ENCODE measurements at regions not wholly inside any gene's neighbourhood (a gene's known extent, or its start where the extent isn't known, plus 50 kb on each side); places are given as distances from the start of the nearest gene placed in this dataset.

DNA sequence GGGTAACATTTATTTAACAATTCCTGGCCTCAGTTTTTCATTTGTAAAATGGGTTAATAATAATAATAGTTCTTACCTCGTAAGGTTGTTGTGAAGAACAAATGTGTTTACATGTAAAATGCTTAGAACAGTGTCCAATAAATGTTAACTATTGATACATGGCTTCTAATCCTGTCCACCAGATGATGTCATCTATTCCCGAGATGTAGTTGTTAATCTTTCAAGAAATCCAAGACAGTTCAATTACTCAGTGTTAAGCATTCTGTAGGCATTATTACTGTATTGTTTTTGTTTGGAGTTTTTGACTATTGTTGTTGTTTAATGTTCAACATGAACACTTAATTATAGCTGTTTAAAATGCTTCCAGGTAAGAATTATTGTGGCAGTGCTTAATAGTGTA, 131.0 kb upstream of the FNDC3A start:
- Histone ChIP-seq H3K36me3 (no peaks in the 10 kb centered on the region), H3K27ac (no peak overlapping the region), H3K27me3 (no peaks in the 10 kb centered on the region), H3K9me3 (replicated peaks) (no peaks in the 10 kb centered on the region), H3K4me1 (no peaks in the 10 kb centered on the region), H3K4me3 (no peak overlapping the region)
- no peak for DNase-seq

DNA sequence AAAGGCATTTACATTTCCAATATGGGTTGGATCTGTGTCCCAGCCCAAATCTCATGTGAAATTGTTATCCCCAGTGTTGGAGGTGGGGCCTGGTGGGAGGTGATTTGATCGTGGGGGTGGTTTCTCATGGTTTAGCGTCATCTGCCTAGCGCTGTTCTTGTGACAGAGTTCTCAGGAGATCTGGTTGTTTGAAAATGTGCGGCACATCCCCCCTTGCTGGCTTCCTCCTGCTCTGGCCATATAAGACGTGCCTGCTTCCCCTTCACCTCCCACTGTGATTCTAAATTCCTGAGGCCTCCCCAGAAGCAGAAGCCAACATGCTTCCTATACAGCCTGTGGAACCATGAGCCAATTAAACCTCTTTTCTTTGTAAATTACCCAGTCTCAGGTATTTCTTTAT, 126.2 kb upstream of the FNDC3A start:
- no peak for DNase-seq
- Histone ChIP-seq H3K9me3 (replicated peaks) (no peaks in the 10 kb centered on the region), H3K4me1 (no peaks in the 10 kb centered on the region), H3K36me3 (no peaks in the 10 kb centered on the region), H3K27me3 (no peaks in the 10 kb centered on the region), H3K4me3 (no peak overlapping the region), H3K27ac (no peak overlapping the region)

DNA sequence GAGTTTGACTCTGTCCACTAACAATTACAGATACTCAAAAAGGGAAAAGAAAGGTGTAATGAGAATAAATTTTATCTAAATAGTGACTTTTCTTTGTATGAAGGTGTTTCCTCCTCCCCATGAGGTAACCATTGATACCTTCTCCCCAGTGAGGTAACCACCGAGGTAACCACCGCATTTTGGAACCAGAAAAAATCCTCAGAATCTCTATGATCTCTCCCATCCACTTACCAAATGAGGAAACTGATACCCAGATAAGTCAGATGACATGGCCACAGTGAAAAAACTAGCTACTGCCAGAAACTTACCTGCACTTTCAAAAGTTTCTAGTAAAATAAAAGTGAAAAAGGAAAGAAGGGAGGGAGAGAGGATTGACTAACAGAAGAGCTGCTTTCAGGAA, 124.0 kb upstream of the FNDC3A start:
- Histone ChIP-seq H3K27ac (no peak overlapping the region), H3K36me3 (no peaks in the 10 kb centered on the region), H3K27me3 (no peaks in the 10 kb centered on the region), H3K4me3 (no peak overlapping the region), H3K9me3 (replicated peaks) (no peaks in the 10 kb centered on the region), H3K4me1 (no peaks in the 10 kb centered on the region)
- no peak for DNase-seq

DNA sequence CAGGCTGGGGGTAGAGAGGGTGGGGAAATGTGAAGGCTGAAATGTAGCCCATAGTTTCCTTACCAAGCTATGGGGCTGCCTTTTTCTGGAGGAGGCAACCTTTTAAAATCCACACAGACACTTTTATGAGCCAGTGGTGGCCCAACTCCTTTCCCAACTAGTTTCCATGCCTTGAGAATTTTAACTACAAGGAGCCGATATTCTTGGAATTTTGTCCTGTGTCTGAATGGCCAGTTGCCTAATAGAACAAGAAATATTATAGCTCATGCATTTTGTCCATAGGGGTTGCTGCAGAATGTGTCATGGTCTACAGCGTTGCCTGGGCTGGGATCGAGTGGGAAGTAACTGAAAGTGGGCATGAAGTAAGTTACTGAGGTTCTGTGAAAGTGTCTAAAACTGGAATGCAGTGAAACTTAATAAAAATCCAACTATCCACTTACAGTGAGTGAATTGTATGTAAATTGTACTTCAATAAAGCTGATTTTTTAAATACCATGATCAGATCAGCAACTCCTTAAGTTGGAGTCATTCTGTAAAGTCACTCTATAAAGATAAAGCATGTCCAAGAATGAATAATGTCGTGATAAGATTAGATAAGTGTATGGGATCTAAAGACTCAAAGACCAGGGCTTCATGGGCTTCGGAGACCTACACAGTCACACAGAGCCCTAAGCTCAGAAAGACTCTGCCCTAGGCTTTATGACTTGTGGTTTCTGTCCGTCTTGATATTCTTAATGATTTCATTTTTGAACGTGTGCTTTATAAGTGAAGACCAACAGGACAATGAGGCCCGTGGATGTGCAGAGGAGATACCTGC, 122.6 kb upstream of the FNDC3A start:
- Histone ChIP-seq H3K4me1 (peaks cover under 1% of the 10 kb centered on the region; the same call in 1 of the 2 replicates), H3K36me3 (no peaks in the 10 kb centered on the region), H3K4me3 (no peak overlapping the region), H3K9me3 (replicated peaks) (no peaks in the 10 kb centered on the region), H3K27ac (no peak overlapping the region), H3K27me3 (no peaks in the 10 kb centered on the region)
- no peak for DNase-seq

DNA sequence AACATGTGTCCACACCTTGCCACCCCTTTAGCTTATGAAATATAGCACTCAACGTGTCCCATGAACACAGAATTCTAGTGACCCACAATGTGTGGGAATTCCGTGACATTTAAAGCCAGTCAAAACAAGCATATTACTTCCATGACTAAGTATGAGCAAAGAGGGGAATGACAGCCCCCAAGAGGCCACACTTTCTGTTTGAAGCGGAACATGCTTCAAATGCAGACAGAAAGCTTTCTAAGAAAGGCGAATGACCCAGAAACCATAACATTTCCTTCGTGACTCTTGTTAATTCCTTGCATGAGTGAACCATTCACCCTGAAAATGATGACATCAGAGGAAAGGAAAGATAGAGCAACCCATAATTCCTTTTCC, 122.0 kb upstream of the FNDC3A start:
- Histone ChIP-seq H3K9me3 (replicated peaks) (no peaks in the 10 kb centered on the region), H3K27ac (no peak overlapping the region), H3K4me3 (no peak overlapping the region), H3K36me3 (no peaks in the 10 kb centered on the region), H3K27me3 (no peaks in the 10 kb centered on the region), H3K4me1 (peaks cover 3% of the 10 kb centered on the region; the same call in 1 of the 2 replicates)
- DNase-seq = no peak

DNA sequence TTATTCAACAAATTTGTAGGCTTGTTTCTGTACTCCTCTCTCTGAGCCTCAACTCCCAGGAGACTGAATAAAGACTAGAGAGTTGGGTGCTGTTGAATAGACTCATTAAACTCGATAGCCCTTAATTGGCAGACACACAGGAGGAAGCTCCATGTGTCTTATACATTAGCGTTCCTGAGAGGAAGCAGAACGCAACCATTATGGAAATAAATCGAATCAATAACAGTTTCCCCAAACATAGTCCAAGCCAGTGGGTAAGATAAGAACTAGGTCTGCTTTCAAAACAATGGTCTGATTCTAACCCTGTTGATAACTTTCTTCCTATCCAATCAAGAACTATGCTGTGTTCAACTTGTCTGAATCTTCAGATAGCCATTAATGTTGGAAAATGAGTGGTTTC, 118.1 kb upstream of the FNDC3A start:
- no peaks in the 10 kb centered on the region for H3K9me3 ChIP-seq (replicated peaks)
- H3K27ac ChIP-seq = no peak overlapping the region
- no peak for DNase-seq
- H3K27me3 ChIP-seq = no peaks in the 10 kb centered on the region
- no peaks in the 10 kb centered on the region for H3K36me3 ChIP-seq
- H3K4me1 ChIP-seq = peaks cover 3% of the 10 kb centered on the region; the same call in 1 of the 2 replicates
- H3K4me3 ChIP-seq = no peak overlapping the region

DNA sequence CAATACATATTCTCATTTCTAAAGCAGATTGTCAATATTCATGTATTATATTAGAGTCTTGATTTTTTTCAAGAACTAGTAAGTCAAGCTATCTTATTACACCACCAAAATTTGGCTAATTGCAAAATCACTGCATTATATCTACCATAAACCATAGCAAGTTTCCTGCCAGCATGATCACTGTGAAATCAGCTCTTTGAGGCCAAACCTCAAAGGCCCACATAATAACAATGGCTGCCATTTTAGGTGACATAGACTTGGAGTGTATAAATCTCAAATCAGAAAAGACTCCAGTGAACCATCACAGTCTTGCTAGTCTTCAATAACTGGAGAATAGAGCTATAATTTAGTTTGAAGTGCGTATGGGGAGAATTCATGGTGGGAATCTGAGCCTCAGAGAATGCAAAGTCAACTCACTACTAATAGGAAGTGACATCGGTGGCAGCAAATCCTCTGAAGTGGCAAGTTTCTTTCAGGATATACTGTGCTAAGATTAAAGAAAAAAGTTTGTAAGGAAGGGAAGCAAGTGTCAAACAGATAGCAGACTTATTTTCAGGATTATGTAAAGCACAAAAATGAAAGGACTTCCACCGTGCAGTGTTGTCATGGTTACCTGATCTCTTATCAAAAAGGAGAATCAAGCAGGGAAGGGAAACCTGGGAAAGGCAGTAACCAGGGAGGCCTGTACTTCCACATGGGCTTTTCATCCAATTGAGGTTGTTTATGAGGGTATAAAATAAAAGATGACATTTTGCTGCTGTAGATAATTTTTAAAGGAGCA, 117.4 kb upstream of the FNDC3A start:
- Histone ChIP-seq H3K4me1 (peaks cover 3% of the 10 kb centered on the region; the same call in 1 of the 2 replicates), H3K27me3 (no peaks in the 10 kb centered on the region), H3K9me3 (replicated peaks) (no peaks in the 10 kb centered on the region), H3K27ac (no peak overlapping the region), H3K4me3 (no peak overlapping the region), H3K36me3 (no peaks in the 10 kb centered on the region)
- no peak for DNase-seq

DNA sequence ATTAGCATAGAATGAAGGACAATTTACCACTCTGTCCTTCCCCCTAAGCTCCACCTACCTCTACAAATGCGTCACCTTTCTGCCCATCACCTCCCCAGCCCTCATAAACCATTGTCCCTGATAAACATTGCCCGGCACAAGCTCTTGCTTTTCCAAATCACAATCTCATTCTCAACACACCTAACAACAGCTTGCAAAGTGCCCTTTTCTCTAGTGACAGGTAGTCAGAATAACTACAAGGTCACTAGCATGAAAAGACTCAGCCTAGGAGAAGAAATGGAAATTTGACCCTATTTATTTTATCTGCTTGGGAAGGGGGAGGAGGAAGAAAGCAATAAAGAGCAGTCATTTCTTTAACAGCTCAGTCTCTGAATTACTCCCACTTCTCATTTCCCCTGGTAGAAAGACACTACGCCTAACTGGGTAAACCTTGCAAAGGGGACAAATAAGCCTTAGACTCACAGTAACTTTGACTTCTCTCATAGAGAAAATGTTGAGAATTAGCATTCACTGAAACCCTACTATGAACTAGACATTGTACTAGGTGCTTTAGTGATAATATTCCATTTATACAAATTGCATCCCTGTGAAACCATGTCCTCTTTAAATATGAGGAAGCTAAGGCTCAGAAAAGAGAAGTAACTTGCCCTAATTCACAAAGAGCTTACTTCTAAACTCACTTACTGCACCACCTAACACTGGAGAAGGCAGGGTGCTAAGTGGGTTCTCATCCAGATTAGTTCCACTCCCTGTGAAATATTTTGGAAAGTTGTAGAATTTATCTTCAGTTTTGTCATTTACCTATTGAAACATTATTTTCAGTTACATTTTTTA, 116.2 kb upstream of the FNDC3A start:
- H3K27me3 ChIP-seq = no peaks in the 10 kb centered on the region
- no peaks in the 10 kb centered on the region for H3K9me3 ChIP-seq (replicated peaks)
- H3K4me3 ChIP-seq = no peak overlapping the region
- H3K27ac ChIP-seq = no peak overlapping the region
- DNase-seq = no peak
- H3K36me3 ChIP-seq = no peaks in the 10 kb centered on the region
- H3K4me1 ChIP-seq = peaks cover 3% of the 10 kb centered on the region; the same call in 1 of the 2 replicates

DNA sequence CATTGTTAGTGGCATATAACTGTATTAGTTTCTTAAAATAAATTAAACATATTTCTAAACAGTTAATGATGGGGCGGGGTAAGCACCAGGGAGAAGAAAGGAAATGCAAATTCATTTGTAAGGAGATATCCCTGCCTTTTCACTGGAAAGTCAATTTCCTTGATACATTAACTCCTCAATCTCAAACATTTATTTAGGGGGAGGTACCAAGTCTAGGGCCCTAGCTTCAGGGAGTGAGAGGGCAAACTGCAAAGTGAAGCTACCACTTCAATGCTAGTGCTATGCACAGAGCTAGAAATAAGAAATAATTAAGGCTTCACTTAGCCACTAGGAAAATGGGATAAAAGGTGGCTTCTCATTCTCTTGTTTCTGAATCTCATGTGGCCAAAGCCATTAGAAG, 115.3 kb upstream of the FNDC3A start:
- Histone ChIP-seq H3K4me1 (peaks cover 3% of the 10 kb centered on the region; the same call in 1 of the 2 replicates), H3K27me3 (no peaks in the 10 kb centered on the region), H3K27ac (no peak overlapping the region), H3K4me3 (no peak overlapping the region), H3K9me3 (replicated peaks) (no peaks in the 10 kb centered on the region), H3K36me3 (no peaks in the 10 kb centered on the region)
- no peak for DNase-seq

DNA sequence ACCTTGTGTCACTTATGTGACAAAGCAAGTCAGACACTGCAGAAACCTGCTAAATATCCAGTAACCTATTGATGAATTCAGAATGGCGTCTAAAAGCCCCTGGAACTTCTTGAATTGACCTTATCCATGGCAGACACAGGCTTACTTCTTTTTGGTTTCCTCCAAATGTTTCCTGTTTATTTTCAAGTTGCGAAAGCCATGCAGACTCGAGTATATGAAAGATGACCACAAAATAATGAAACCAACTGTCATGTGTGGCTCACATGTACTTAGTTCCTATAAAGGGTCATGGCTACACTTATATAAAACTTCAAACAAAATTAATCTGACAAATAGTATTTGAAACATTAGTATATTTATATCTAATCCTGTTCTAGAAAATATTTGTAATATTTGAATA, 113.1 kb upstream of the FNDC3A start:
- no peaks in the 10 kb centered on the region for H3K36me3 ChIP-seq
- no peak for DNase-seq
- H3K4me3 ChIP-seq = no peak overlapping the region
- no peaks in the 10 kb centered on the region for H3K9me3 ChIP-seq (replicated peaks)
- H3K27me3 ChIP-seq = no peaks in the 10 kb centered on the region
- no peak overlapping the region for H3K27ac ChIP-seq
- H3K4me1 ChIP-seq = peaks cover 3% of the 10 kb centered on the region; the same call in 1 of the 2 replicates

DNA sequence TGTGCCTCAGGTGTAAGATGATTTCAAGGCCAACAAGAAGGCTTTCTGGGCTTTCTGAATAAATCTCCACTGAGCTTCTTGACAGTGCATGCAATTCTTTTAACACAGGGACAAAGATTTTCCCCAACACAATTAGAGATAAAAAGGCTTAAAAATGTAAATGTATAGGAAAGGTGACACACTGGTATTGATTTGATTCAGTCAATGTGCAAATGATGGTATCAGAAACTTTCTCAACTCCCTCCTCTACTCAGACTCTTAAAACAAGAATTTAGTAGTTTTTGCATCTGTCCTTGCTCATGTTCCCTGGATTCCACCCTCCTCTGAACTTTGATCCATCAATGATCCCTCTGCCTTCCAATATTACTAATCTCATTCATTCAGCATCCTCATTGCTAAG, 111.6 kb upstream of the FNDC3A start:
- H3K36me3 ChIP-seq = no peaks in the 10 kb centered on the region
- H3K4me3 ChIP-seq = no peak overlapping the region
- no peak for DNase-seq
- no peaks in the 10 kb centered on the region for H3K27me3 ChIP-seq
- no peak overlapping the region for H3K27ac ChIP-seq
- H3K9me3 ChIP-seq (replicated peaks) = no peaks in the 10 kb centered on the region
- H3K4me1 ChIP-seq = no peaks in the 10 kb centered on the region

DNA sequence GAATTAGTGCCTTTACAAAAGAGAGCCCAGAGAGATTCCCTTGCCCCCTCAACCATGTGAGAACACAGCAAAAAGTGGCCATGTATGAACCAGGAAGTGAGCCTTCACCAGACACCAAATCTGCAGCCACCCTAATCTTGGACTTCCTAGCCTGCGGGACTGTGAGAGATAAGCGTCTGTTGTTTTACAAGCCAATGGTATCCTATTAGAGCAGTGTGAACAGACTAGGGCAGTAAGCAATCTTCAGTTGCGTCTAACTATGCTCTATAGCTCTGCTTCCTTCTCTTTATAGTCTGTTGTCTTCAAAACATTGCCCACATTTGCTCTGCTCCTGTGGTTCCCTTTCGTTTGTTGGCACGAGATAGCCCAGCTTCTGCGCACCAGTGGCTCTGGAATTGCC, 109.5 kb upstream of the FNDC3A start:
- H3K4me1 ChIP-seq = no peaks in the 10 kb centered on the region
- no peaks in the 10 kb centered on the region for H3K9me3 ChIP-seq (replicated peaks)
- H3K27ac ChIP-seq = no peak overlapping the region
- H3K4me3 ChIP-seq = no peak overlapping the region
- no peaks in the 10 kb centered on the region for H3K36me3 ChIP-seq
- no peaks in the 10 kb centered on the region for H3K27me3 ChIP-seq
- DNase-seq = no peak

DNA sequence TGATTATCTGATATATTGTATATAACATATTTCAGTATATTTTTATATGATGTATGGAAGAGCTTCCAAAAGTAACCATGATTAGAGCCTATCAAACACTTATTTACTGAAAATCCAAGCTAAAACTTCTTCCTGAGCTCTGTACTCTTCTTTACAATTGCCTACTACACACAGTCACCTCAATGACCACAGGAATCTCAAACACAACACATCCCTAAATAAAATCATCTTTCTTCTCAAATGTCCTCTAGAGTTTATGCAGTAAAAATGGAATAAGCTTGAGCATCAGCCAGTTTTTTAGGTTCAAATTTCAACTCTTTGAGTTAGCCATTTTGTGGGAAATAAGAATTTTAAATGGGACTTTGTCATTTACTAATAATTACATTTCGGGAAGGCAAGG, 102.6 kb upstream of the FNDC3A start:
- Histone ChIP-seq H3K4me3 (no peak overlapping the region), H3K4me1 (0 out of 2 replicates have a peak, but pooled peaks cover 4% of the 10 kb centered on the region), H3K9me3 (replicated peaks) (no peaks in the 10 kb centered on the region), H3K27me3 (no peaks in the 10 kb centered on the region), H3K36me3 (no peaks in the 10 kb centered on the region), H3K27ac (no peak overlapping the region)
- no peak for DNase-seq

DNA sequence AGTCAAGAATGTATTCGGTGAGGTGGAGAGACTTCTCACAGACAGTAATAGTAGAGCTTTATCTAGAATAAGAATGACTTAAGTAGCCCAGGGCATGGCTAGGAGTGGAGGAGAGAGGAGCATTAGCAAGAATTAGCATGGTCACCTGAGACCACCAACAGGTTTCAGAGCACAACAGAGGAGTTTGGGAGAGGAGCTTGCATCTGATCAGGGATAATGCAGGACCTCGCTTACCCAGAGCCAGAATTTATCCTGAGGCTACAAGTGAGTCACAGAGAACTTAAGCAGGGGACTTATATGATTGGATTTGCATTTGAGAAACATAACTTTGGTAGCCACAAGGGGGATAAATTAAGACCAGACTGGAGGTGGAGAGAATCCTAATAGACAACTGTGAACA, 102.1 kb upstream of the FNDC3A start:
- no peak overlapping the region for H3K27ac ChIP-seq
- no peak overlapping the region for H3K4me3 ChIP-seq
- 0 out of 2 replicates have a peak, but pooled peaks cover 4% of the 10 kb centered on the region for H3K4me1 ChIP-seq
- no peaks in the 10 kb centered on the region for H3K27me3 ChIP-seq
- no peaks in the 10 kb centered on the region for H3K36me3 ChIP-seq
- peak; percentile 22 to 67 for DNase-seq
- no peaks in the 10 kb centered on the region for H3K9me3 ChIP-seq (replicated peaks)

DNA sequence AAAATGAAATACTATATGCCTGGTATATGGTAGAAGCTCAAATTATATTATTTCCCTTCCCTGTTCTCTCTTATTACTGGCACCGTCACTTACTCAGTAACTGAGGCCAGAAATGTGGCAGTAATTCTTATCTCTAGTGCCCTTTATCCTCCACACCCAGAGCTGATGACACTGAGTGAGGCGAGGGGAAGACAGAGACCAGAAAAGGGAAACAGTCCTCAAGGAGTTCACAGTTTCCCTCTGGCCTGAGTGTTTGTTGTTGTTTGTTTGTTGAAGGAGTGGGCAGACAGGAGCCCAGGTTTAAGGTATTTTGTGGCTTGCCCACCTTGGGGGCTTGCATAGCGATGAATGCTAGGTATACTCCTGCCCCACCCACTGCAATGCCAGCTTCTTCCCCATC, 101.5 kb upstream of the FNDC3A start:
- Histone ChIP-seq H3K27ac (no peak overlapping the region), H3K9me3 (replicated peaks) (no peaks in the 10 kb centered on the region), H3K36me3 (no peaks in the 10 kb centered on the region), H3K27me3 (no peaks in the 10 kb centered on the region), H3K4me3 (no peak overlapping the region), H3K4me1 (0 out of 2 replicates have a peak, but pooled peaks cover 4% of the 10 kb centered on the region)
- no peak for DNase-seq
